Tibial artery (tissue), 4 donors: ENCODE measurements at regions not wholly inside any gene's neighbourhood (a gene's known extent, or its start where the extent isn't known, plus 50 kb on each side); places are given as distances from the start of the nearest gene placed in this dataset.

Experiments
- DNase-seq, 2 donors: peaks; one replicate each; pipeline ENCODE4 v3.0.0-alpha.2; 2019
- H3K27ac ChIP-seq, 2 donors: fragments of 200-600 bp; sonication (generic) in 1 of 2; 1 replicate in 1 of 2; 2 replicates in 1 of 2; pipeline ENCODE4 v1.5.1; 2018 to 2019; ENCODE audit warnings: mild to moderate bottlenecking in 1 of 2
- H3K27me3 ChIP-seq, 2 donors: fragments of 200-600 bp; sonication (generic) in 1 of 2; one replicate each; pipeline versions ENCODE4 v1.5.1 to v1.6.0; 2016 to 2019
- H3K36me3 ChIP-seq, 3 donors: fragments of 200-600 bp; sonication (generic) in 2 of 3; one replicate each; pipeline ENCODE4 v1.5.1; 2016 to 2019; ENCODE audit warnings: mild to moderate bottlenecking in 2 of 3
- H3K4me1 ChIP-seq, 4 donors: fragments of 200-600 bp; sonication (generic) in 2 of 4; 1 replicate in 3 of 4; 2 replicates in 1 of 4; pipeline ENCODE4 v1.5.1; 2016 to 2019
- H3K4me3 ChIP-seq, 2 donors: fragments of 200-600 bp; sonication (generic) in 1 of 2; 1 replicate in 1 of 2; 2 replicates in 1 of 2; pipeline ENCODE4 v1.5.1; 2018 to 2019; ENCODE audit warnings: mild to moderate bottlenecking in 2 of 2
- H3K9me3 ChIP-seq, 3 donors: fragments of 200-600 bp; sonication (generic) in 1 of 3; one replicate each; pipeline ENCODE4 v1.5.1; 2016 to 2019
- CTCF ChIP-seq, 2 experiments: fragments of 200-600 bp in 1 of 2; fragments of 450-650 bp in 1 of 2; IDR thresholded peaks; one replicate each; pipeline ENCODE4 v1.5.1; 2017 to 2019; ENCODE audit warnings: antibody characterized with exemption in 2 of 2, mild to moderate bottlenecking in 1 of 2, moderate library complexity in 1 of 2
- intact Hi-C: fragments of 100-400 bp; cut with DNase I; formaldehyde crosslinking; loops from one replicate; pipeline ENCODE4 v1.15.0; 2023; ENCODE audit warnings: low total_unique reads

- H3K4me1 ChIP-seq: peaks cover 0 to 10% (median 0%) of the 10 kb centered on the region in 4 donors
Measured at GRCh38 chr10:6916601-6917000, 336.5 kb upstream of the PRKCQ start.

GRCh38 chr10:6915307-6915706, 335.2 kb upstream of the PRKCQ start:
- no peaks in the 10 kb centered on the region for H3K9me3 ChIP-seq
- no peak overlapping the region for H3K27ac ChIP-seq
- peaks cover 0 to 5% of the 10 kb centered on the region in 2 donors for H3K27me3 ChIP-seq
- H3K4me1 ChIP-seq: peaks cover 0 to 8% (median 0%) of the 10 kb centered on the region in 4 donors
- no peak for TF ChIP-seq CTCF (IDR thresholded peaks at IDR 0.05)
- no peak overlapping the region for H3K4me3 ChIP-seq
- intact Hi-C loops: no loop called here
- no peak for DNase-seq
- no peaks in the 10 kb centered on the region for H3K36me3 ChIP-seq

More at GRCh38 chr10:6916601-6917000, 336.5 kb upstream of the PRKCQ start:
- H3K36me3 ChIP-seq: no peaks in the 10 kb centered on the region
- no peaks in the 10 kb centered on the region for H3K9me3 ChIP-seq
- TF ChIP-seq CTCF (IDR thresholded peaks at IDR 0.05): no peak
- intact Hi-C loops: no loop called here
- H3K27me3 ChIP-seq: peaks cover 0 to 5% of the 10 kb centered on the region in 2 donors
- no peak overlapping the region for H3K4me3 ChIP-seq
- H3K27ac ChIP-seq: no peak overlapping the region
- no peak for DNase-seq

- intact Hi-C loops: no loop called here
- no peak overlapping the region for H3K4me3 ChIP-seq
- H3K27ac ChIP-seq: no peak overlapping the region
- H3K4me1 ChIP-seq: peaks cover 0 to 3% (median 0%) of the 10 kb centered on the region in 4 donors
- no peak for DNase-seq
- H3K9me3 ChIP-seq: no peaks in the 10 kb centered on the region
- H3K36me3 ChIP-seq: no peaks in the 10 kb centered on the region
- no peaks in the 10 kb centered on the region for H3K27me3 ChIP-seq
- no peak for TF ChIP-seq CTCF (IDR thresholded peaks at IDR 0.05)
Measured at GRCh38 chr10:6912929-6913328, 332.9 kb upstream of the PRKCQ start.

GRCh38 chr10:6912424-6912823, 332.3 kb upstream of the PRKCQ start:
- intact Hi-C loops: no loop called here
- H3K36me3 ChIP-seq: no peaks in the 10 kb centered on the region
- no peak overlapping the region for H3K4me3 ChIP-seq
- no peak for TF ChIP-seq CTCF (IDR thresholded peaks at IDR 0.05)
- H3K27me3 ChIP-seq: no peaks in the 10 kb centered on the region
- no peak for DNase-seq
- no peak overlapping the region for H3K27ac ChIP-seq
- no peaks in the 10 kb centered on the region for H3K9me3 ChIP-seq
- peaks cover 0 to 3% (median 0%) of the 10 kb centered on the region in 4 donors for H3K4me1 ChIP-seq

GRCh38 chr10:6912021-6912420, 331.9 kb upstream of the PRKCQ start:
- no peaks in the 10 kb centered on the region for H3K27me3 ChIP-seq
- no peak for DNase-seq
- H3K27ac ChIP-seq: no peak overlapping the region
- intact Hi-C loops: no loop called here
- peaks cover 0 to 3% (median 0%) of the 10 kb centered on the region in 4 donors for H3K4me1 ChIP-seq
- no peak for TF ChIP-seq CTCF (IDR thresholded peaks at IDR 0.05)
- no peak overlapping the region for H3K4me3 ChIP-seq
- no peaks in the 10 kb centered on the region for H3K36me3 ChIP-seq
- H3K9me3 ChIP-seq: no peaks in the 10 kb centered on the region
